DOHH2 (cell line): ENCODE measurements at regions not wholly inside any gene's neighbourhood (a gene's known extent, or its start where the extent isn't known, plus 50 kb on each side); places are given as distances from the start of the nearest gene placed in this dataset.

Source experiments
- H3F3A ChIP-seq: fragments of 200-600 bp; sonication (generic), shearing (Covaris generic); 2 replicates; pipeline ENCODE4 v1.6.0; 2016; ENCODE audit warnings: antibody characterized with exemption, mild to moderate bottlenecking; ENCODE audit not compliant: control insufficient read depth, insufficient read depth
- H3K27ac ChIP-seq: fragments of 200-600 bp; sonication (generic); 2 replicates; pipeline ENCODE4 v1.5.1; 2014; ENCODE audit warnings: low read depth, mild to moderate bottlenecking, low read length, moderate library complexity
- H3K27me3 ChIP-seq: fragments of 200-600 bp; sonication (generic); 2 replicates; pipeline ENCODE4 v1.6.1; 2014; ENCODE audit warnings: mild to moderate bottlenecking, low read length, mixed read lengths; ENCODE audit not compliant: control insufficient read depth
- H3K36me3 ChIP-seq: fragments of 200-600 bp; sonication (generic); 2 replicates; pipeline ENCODE4 v1.6.1; 2014; ENCODE audit warnings: mild to moderate bottlenecking, low read length, moderate library complexity, mixed read lengths; ENCODE audit not compliant: control insufficient read depth
- H3K4me1 ChIP-seq: fragments of 200-600 bp; sonication (generic); 2 replicates; pipeline ENCODE4 v1.6.1; 2014; ENCODE audit warnings: mild to moderate bottlenecking, low read length, mixed read lengths; ENCODE audit not compliant: control insufficient read depth
- H3K4me2 ChIP-seq: fragments of 200-600 bp; sonication (generic); 2 replicates; pipeline ENCODE4 v1.6.0; 2014; ENCODE audit warnings: mild to moderate bottlenecking, low read length, moderate library complexity
- H3K4me3 ChIP-seq: fragments of 200-600 bp; sonication (generic); 2 replicates; pipeline ENCODE4 v1.5.1; 2014; ENCODE audit warnings: mild to moderate bottlenecking, low read length, mixed read lengths
- H3K79me2 ChIP-seq: fragments of 200-600 bp; sonication (generic); 2 replicates; pipeline ENCODE4 v1.6.1; 2014; ENCODE audit warnings: mild to moderate bottlenecking, low read length, mixed read lengths; ENCODE audit not compliant: control insufficient read depth
- H3K9me2 ChIP-seq: fragments of 200-600 bp; sonication (generic); replicated peaks from 2 replicates; pipeline ENCODE4 v1.6.1; 2014; ENCODE audit warnings: mild to moderate bottlenecking, low read length, mixed read lengths; ENCODE audit not compliant: control insufficient read depth
- H3K9me3 ChIP-seq: fragments of 200-600 bp; sonication (generic); 2 replicates; pipeline ENCODE4 v1.6.1; 2014; ENCODE audit warnings: antibody characterized with exemption, low read length, mixed read lengths; ENCODE audit not compliant: control insufficient read depth, insufficient read depth
- H4K20me1 ChIP-seq: fragments of 200-600 bp; sonication (generic); 2 replicates; pipeline ENCODE4 v1.6.0; 2014; ENCODE audit warnings: low read depth, mild to moderate bottlenecking, antibody characterized with exemption, low read length, moderate library complexity; ENCODE audit not compliant: control insufficient read depth, insufficient read depth
- EZH2phosphoT487 ChIP-seq: fragments of 200-600 bp; sonication (generic); IDR thresholded peaks from 2 replicates; pipeline ENCODE4 v1.6.1; 2017; ENCODE audit warnings: borderline replicate concordance, mild to moderate bottlenecking, antibody characterized with exemption, low read length, moderate library complexity, mixed read lengths
- TF ChIP-seq, protein P1 (sequence below): fragments of 200-600 bp; sonication (generic); IDR thresholded peaks from one replicate; pipeline ENCODE4 v1.5.1; 2014; ENCODE audit warnings: antibody characterized with exemption, mild to moderate bottlenecking, low read depth, low read length; ENCODE audit not compliant: poor library complexity, severe bottlenecking

DNA sequence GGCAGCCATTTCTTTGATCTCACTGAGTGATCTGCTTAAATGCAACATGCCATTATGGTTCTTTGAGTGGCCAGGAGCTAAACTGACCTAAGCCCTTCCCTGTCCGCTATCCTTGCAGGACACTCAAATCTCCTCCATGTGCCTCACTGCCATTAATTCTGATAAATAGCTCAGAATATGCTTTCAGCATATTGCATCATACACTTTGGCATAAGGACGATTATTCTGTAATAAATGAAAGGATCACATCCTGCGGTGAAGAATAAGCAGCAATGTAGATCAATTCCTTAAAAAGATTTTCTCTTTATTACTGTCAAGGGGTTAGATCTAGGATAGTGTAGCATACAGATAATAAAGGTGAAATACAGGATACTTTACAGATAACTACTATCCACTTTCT is 231.8 kb upstream of the CTBP2 start:
- H3K4me1 ChIP-seq: no peaks in the 10 kb centered on the region
- H3F3A ChIP-seq: no peaks in the 10 kb centered on the region
- H3K27ac ChIP-seq: no peak overlapping the region
- H3K4me2 ChIP-seq: no peak overlapping the region
- no peak overlapping the region for H3K4me3 ChIP-seq
- no peaks in the 10 kb centered on the region for H3K9me2 ChIP-seq
- no peaks in the 10 kb centered on the region for H4K20me1 ChIP-seq
- no peak for TF ChIP-seq EZH2phosphoT487
- TF ChIP-seq, protein P1, sequence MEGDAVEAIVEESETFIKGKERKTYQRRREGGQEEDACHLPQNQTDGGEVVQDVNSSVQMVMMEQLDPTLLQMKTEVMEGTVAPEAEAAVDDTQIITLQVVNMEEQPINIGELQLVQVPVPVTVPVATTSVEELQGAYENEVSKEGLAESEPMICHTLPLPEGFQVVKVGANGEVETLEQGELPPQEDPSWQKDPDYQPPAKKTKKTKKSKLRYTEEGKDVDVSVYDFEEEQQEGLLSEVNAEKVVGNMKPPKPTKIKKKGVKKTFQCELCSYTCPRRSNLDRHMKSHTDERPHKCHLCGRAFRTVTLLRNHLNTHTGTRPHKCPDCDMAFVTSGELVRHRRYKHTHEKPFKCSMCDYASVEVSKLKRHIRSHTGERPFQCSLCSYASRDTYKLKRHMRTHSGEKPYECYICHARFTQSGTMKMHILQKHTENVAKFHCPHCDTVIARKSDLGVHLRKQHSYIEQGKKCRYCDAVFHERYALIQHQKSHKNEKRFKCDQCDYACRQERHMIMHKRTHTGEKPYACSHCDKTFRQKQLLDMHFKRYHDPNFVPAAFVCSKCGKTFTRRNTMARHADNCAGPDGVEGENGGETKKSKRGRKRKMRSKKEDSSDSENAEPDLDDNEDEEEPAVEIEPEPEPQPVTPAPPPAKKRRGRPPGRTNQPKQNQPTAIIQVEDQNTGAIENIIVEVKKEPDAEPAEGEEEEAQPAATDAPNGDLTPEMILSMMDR: no peak
- no peaks in the 10 kb centered on the region for H3K79me2 ChIP-seq
- H3K36me3 ChIP-seq: no peaks in the 10 kb centered on the region
- H3K27me3 ChIP-seq: no peaks in the 10 kb centered on the region
- H3K9me3 ChIP-seq: no peaks in the 10 kb centered on the region

DNA sequence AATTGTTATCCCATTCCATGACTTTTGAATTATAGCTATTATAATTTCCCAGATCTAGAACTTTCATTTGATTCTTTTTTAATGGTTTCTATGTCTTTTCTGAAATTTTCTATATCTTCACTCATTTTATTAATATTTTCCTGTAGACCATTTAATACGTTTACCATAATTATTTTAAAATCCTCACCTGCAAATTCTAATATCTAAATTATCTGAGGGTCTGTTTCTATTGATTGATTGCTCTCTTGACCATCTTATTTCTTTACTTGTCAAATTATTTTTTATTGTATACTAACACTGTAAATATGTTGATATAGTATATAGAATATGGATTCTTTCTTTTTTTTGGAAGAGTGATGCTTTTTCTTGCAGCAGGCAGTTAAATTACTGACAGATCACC is 229.3 kb upstream of the CTBP2 start:
- H3K4me2 ChIP-seq: no peak overlapping the region
- H3K9me2 ChIP-seq: no peaks in the 10 kb centered on the region
- H3K36me3 ChIP-seq: no peaks in the 10 kb centered on the region
- TF ChIP-seq, protein P1: no peak
- TF ChIP-seq EZH2phosphoT487: no peak
- H3K27ac ChIP-seq: no peak overlapping the region
- H3K4me3 ChIP-seq: no peak overlapping the region
- H3K4me1 ChIP-seq: no peaks in the 10 kb centered on the region
- no peaks in the 10 kb centered on the region for H3F3A ChIP-seq
- H3K79me2 ChIP-seq: no peaks in the 10 kb centered on the region
- no peaks in the 10 kb centered on the region for H3K9me3 ChIP-seq
- H4K20me1 ChIP-seq: no peaks in the 10 kb centered on the region
- H3K27me3 ChIP-seq: no peaks in the 10 kb centered on the region

DNA sequence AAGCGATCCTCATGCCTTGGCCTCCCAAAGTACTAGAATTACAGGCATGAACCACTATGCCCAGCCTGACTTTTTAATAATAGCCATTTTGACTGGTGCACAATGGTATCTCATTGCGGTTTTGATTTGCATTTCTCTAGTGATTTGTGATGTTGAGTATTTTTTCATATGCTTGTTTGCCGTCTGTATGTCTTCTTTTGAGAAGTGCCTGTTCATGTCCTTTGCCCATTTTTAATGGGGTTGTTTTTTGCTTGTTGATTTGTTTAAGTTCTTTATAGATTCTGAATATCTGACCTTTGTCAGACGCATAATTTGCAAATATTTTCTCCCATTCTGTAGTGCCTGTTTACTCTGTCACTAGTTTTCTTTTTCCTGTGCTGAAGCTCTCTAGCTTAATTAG is 219.2 kb upstream of the CTBP2 start:
- Histone ChIP-seq H4K20me1 (no peaks in the 10 kb centered on the region), H3K36me3 (no peaks in the 10 kb centered on the region), H3K27me3 (peaks cover 7% of the 10 kb centered on the region; the same call in 1 of the 2 replicates), H3K4me1 (no peaks in the 10 kb centered on the region), H3K27ac (no peak overlapping the region), H3K9me2 (no peaks in the 10 kb centered on the region), H3K4me3 (no peak overlapping the region), H3K79me2 (no peaks in the 10 kb centered on the region), H3F3A (no peaks in the 10 kb centered on the region), H3K9me3 (no peaks in the 10 kb centered on the region), H3K4me2 (no peak overlapping the region)
- TF ChIP-seq, protein P1: no peak

DNA sequence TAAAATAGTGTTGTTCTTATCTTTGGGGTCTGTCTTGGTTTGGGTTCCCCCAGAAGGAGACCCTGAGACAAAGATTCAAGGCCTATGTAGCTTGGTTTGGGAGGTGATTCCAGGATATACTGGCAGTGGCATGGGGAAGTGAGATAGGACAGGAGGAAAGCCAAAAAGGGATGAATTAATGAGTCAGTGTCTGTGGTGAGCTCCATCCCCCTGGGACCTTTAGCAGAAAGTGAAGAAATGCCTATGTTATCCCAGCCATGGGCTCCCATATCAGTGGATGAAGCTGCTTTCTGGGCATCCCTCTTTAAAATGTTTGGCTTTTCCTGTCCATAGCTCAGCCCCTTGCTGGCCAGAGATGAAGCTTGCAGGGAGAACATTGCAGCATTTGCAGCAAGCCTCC is 217.0 kb upstream of the CTBP2 start:
- Histone ChIP-seq H3K27me3 (peaks cover 7% of the 10 kb centered on the region; the same call in 1 of the 2 replicates), H3K4me3 (no peak overlapping the region), H3K9me2 (no peaks in the 10 kb centered on the region), H3K36me3 (no peaks in the 10 kb centered on the region), H3K4me1 (no peaks in the 10 kb centered on the region), H3K79me2 (no peaks in the 10 kb centered on the region), H3K27ac (no peak overlapping the region), H3K9me3 (no peaks in the 10 kb centered on the region), H4K20me1 (no peaks in the 10 kb centered on the region), H3K4me2 (no peak overlapping the region), H3F3A (no peaks in the 10 kb centered on the region)
- TF ChIP-seq EZH2phosphoT487: no peak
- TF ChIP-seq, protein P1: no peak
